ENCODE measurements at regions not wholly inside any gene's neighbourhood (a gene's known extent, or its start where the extent isn't known, plus 50 kb on each side); places are given as distances from the start of the nearest gene placed in this dataset.

DNA sequence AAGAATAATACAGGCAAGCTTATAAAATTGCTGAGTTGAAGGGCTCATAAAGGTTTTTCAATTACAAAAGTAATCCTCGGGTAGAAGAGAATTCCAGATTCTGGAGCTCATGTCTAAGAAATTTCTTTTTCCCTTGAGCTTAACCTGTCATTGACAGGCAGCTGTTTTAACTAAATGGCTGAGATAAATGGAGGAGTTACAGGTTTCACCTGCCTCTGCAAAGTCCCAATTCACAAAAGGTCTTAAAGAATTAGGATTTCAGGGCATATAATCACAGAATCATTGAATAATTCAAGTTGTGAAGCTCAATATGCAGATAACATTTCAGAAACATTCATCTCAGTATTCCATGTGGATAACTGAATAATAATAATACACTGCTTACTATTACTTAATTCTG lies 660.1 kb upstream of the NRSN1 start:
- Mint-ChIP-seq H3K4me3 (no peak overlapping the region), H3K27me3 (ENCODE audit: low read depth) (no peaks in the 10 kb centered on the region), H3K27ac (ENCODE audit: unreplicated experiment) (no peak overlapping the region), H3K4me1 (no peaks in the 10 kb centered on the region), H3K36me3 (ENCODE audit: low read depth) (peaks cover 2% of the 10 kb centered on the region), H3K9me3 (peaks cover 7% of the 10 kb centered on the region)
- TF ChIP-seq, protein P1, sequence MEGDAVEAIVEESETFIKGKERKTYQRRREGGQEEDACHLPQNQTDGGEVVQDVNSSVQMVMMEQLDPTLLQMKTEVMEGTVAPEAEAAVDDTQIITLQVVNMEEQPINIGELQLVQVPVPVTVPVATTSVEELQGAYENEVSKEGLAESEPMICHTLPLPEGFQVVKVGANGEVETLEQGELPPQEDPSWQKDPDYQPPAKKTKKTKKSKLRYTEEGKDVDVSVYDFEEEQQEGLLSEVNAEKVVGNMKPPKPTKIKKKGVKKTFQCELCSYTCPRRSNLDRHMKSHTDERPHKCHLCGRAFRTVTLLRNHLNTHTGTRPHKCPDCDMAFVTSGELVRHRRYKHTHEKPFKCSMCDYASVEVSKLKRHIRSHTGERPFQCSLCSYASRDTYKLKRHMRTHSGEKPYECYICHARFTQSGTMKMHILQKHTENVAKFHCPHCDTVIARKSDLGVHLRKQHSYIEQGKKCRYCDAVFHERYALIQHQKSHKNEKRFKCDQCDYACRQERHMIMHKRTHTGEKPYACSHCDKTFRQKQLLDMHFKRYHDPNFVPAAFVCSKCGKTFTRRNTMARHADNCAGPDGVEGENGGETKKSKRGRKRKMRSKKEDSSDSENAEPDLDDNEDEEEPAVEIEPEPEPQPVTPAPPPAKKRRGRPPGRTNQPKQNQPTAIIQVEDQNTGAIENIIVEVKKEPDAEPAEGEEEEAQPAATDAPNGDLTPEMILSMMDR (conservative IDR thresholded peaks at IDR 0.05), result no peak
- DNase-seq (ENCODE audit: low read depth, low spot score), result no peak

DNA sequence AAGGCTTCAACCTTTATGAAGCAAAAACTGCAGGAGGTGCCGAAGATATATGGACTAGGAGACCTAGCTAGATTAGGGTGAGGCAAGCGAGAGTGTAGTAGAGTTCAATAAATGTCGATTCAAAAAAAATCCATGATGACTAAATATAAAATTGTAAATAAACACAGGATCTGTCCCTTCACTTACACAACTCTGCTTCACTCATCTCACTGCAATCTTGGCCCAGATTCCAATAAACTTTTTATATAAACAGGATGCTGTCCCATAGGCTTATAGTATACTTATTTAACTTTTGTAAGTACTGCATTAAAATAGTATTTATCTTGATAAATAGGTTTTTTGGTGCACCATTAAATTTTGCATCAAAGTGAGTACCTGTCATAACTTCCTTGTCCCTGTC lies 648.4 kb upstream of the NRSN1 start:
- Mint-ChIP-seq H3K4me3 (no peak overlapping the region), H3K4me1 (no peaks in the 10 kb centered on the region), H3K36me3 (ENCODE audit: low read depth) (peaks cover 10% of the 10 kb centered on the region), H3K27ac (ENCODE audit: unreplicated experiment) (no peak overlapping the region), H3K9me3 (peaks cover 4% of the 10 kb centered on the region), H3K27me3 (ENCODE audit: low read depth) (no peaks in the 10 kb centered on the region)
- no peak for DNase-seq (ENCODE audit: low read depth, low spot score)
- TF ChIP-seq, protein P1 (conservative IDR thresholded peaks at IDR 0.05), result no peak

DNA sequence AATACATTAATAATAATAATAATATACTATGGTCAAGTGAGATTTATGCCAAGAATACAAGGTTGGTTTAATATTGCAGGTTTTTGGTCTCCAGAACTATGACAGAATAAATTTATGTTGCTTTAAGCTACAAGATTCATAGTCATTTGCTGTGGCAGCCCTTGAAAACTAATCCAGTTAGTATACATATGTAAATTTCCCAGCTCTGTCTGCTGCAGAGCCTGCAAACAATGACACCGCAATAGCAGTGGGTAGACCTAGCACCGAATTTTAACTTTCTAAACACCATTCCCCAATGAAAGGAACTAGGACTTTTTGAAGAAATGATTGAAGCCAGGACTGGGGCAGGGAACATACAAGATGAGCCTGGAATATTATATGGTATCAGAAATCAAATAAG lies 647.7 kb upstream of the NRSN1 start:
- TF ChIP-seq, protein P1 (conservative IDR thresholded peaks at IDR 0.05), result no peak
- no peak for DNase-seq (ENCODE audit: low read depth, low spot score)
- Mint-ChIP-seq H3K4me1 (no peaks in the 10 kb centered on the region), H3K27ac (ENCODE audit: unreplicated experiment) (no peak overlapping the region), H3K27me3 (ENCODE audit: low read depth) (no peaks in the 10 kb centered on the region), H3K9me3 (peaks cover 8% of the 10 kb centered on the region), H3K36me3 (ENCODE audit: low read depth) (peaks cover 10% of the 10 kb centered on the region), H3K4me3 (no peak overlapping the region)

DNA sequence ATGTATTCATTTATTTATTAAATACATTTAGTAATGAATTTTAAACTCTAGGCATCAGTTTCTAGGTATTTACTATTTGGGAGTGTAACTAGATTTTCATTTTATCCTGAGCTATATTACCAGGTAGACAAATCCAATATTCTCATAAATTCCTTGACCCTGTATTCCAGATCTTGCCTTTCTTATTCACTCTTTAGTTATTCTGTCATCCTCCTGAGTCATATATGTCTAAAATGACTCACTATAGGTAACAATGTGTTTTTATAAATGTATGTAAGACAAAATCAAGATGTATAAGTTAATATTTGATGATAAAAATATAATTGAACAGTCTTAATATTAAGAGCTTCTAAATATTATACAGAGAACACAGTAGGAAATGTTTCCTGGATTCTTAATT lies 642.1 kb upstream of the NRSN1 start:
- Mint-ChIP-seq H3K4me3 (no peak overlapping the region), H3K4me1 (peaks cover 3% of the 10 kb centered on the region), H3K27me3 (ENCODE audit: low read depth) (no peaks in the 10 kb centered on the region), H3K36me3 (ENCODE audit: low read depth) (peaks cover 5% of the 10 kb centered on the region), H3K27ac (ENCODE audit: unreplicated experiment) (no peak overlapping the region), H3K9me3 (peaks cover 11% of the 10 kb centered on the region)
- no peak for DNase-seq (ENCODE audit: low read depth, low spot score)
- TF ChIP-seq, protein P1 (conservative IDR thresholded peaks at IDR 0.05), result no peak

DNA sequence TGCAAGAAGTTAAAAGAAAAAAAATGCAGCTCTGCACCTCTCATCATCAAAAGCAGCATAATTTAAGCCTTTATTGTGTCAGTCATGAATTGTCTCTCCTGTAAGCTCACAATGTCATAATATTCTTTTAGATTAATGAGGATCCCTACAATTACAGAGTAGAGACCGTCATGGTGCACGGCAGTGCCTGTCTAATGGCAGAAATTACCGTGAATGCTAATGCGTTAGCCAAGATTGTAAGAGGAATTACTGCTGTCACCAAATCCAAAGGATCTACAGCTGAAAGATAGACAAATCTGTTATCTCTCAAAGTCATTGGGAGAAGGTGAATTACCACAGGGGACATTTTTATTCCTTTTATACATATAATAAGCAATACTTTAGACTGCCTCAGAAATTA lies 631.6 kb upstream of the NRSN1 start:
- DNase-seq (ENCODE audit: low read depth, low spot score), result no peak
- Mint-ChIP-seq H3K36me3 (ENCODE audit: low read depth) (peaks cover 7% of the 10 kb centered on the region), H3K27ac (ENCODE audit: unreplicated experiment) (no peak overlapping the region), H3K4me3 (no peak overlapping the region), H3K4me1 (no peaks in the 10 kb centered on the region), H3K9me3 (peaks cover 16% of the 10 kb centered on the region), H3K27me3 (ENCODE audit: low read depth) (no peaks in the 10 kb centered on the region)
- TF ChIP-seq, protein P1 (conservative IDR thresholded peaks at IDR 0.05), result no peak

DNA sequence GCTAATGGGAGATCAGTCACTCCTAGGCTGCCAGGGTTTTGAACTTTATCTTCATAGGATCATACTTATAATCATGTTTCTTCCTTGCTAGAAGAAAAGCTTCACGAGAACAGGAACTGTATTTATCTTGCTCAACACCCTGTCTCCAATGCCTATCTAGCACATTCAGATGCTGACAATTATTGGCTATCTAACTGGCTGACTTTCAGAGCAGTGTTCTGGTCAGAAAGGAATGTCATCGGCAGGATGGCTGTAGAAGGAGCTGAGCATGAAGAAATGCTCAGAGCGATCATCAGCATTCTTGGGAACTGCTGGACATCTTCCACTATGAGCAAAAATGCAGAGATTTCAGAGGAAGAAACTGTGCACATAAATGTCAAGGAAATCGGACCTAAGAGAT lies 628.0 kb upstream of the NRSN1 start:
- no peak overlapping the region for H3K4me3 Mint-ChIP-seq
- H3K4me1 Mint-ChIP-seq, result no peaks in the 10 kb centered on the region
- H3K9me3 Mint-ChIP-seq, result peaks cover 6% of the 10 kb centered on the region
- TF ChIP-seq, protein P1 (conservative IDR thresholded peaks at IDR 0.05), result no peak
- no peak for DNase-seq (ENCODE audit: low read depth, low spot score)
- H3K27ac Mint-ChIP-seq (ENCODE audit: unreplicated experiment), result no peak overlapping the region
- peaks cover 1% of the 10 kb centered on the region for H3K36me3 Mint-ChIP-seq (ENCODE audit: low read depth)
- H3K27me3 Mint-ChIP-seq (ENCODE audit: low read depth), result no peaks in the 10 kb centered on the region
